ENCODE measurements at regions not wholly inside any gene's neighbourhood (a gene's known extent, or its start where the extent isn't known, plus 50 kb on each side); places are given as distances from the start of the nearest gene placed in this dataset.

DNA sequence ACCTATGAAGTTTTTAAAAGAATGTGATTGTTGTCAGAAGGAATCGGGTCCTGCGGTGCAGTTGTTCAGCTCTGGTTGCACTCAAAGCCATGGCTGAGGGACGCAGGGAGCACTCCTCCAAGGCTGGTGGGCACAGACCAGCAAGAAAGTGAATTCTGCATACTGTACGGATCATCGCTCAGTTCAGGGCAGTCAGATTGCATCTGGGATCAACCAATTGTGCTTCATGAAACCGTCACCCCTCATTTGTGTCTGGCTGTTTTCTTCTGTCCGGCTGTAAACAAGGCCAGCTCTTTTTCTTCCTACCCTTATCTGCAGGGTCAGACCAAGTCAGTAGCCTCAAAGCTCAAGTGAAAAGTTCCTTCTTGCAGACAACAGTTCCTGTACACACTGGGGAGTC lies 478.3 kb downstream of the TFAP2A start:
- no peak for TF ChIP-seq POLR2AphosphoS5 (IDR thresholded peaks at IDR 0.05)
- TF ChIP-seq, protein P1, sequence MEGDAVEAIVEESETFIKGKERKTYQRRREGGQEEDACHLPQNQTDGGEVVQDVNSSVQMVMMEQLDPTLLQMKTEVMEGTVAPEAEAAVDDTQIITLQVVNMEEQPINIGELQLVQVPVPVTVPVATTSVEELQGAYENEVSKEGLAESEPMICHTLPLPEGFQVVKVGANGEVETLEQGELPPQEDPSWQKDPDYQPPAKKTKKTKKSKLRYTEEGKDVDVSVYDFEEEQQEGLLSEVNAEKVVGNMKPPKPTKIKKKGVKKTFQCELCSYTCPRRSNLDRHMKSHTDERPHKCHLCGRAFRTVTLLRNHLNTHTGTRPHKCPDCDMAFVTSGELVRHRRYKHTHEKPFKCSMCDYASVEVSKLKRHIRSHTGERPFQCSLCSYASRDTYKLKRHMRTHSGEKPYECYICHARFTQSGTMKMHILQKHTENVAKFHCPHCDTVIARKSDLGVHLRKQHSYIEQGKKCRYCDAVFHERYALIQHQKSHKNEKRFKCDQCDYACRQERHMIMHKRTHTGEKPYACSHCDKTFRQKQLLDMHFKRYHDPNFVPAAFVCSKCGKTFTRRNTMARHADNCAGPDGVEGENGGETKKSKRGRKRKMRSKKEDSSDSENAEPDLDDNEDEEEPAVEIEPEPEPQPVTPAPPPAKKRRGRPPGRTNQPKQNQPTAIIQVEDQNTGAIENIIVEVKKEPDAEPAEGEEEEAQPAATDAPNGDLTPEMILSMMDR (IDR thresholded peaks at IDR 0.05 in 8 of 11, conservative IDR thresholded peaks at IDR 0.05 in 3 of 11): no peak

Measured in spleen (tissue), 7 donors.